RWPE2 (cell line): ENCODE measurements at regions not wholly inside any gene's neighbourhood (a gene's known extent, or its start where the extent isn't known, plus 50 kb on each side); places are given as distances from the start of the nearest gene placed in this dataset.

Experiments used
- ATAC-seq: fragments of 200-7000 bp; cut with Tn5 transposase; 3 replicates; pipeline ENCODE4 v1.9.1; 2021; ENCODE audit warnings: low read depth
- DNase-seq: peaks from one replicate; pipeline ENCODE4 v3.0.0-alpha.2; 2020; ENCODE audit warnings: low spot score
- H3K27ac ChIP-seq: fragments of 450-650 bp; 2 replicates; pipeline ENCODE4 v1.5.1; 2017; ENCODE audit warnings: mild to moderate bottlenecking; ENCODE audit not compliant: poor library complexity, severe bottlenecking
- H3K27me3 ChIP-seq: fragments of 250-450 bp; sonication (Bioruptor Pico); 2 replicates; pipeline ENCODE4 v1.5.1; 2021; ENCODE audit warnings: mild to moderate bottlenecking, moderate library complexity; ENCODE audit not compliant: insufficient read depth, poor library complexity, severe bottlenecking
- H3K36me3 ChIP-seq: fragments of 250-450 bp; sonication (Bioruptor Pico); 2 replicates; pipeline ENCODE4 v1.5.1; 2020; ENCODE audit warnings: low read depth, mild to moderate bottlenecking, moderate library complexity
- H3K4me1 ChIP-seq: fragments of 250-450 bp; sonication (Bioruptor Pico); 2 replicates; pipeline ENCODE4 v1.5.1; 2021; ENCODE audit warnings: mild to moderate bottlenecking, moderate library complexity; ENCODE audit not compliant: insufficient read depth, poor library complexity, severe bottlenecking
- H3K4me3 ChIP-seq: fragments of 250-450 bp; sonication (Bioruptor Pico); 2 replicates; pipeline ENCODE4 v1.5.1; 2021; ENCODE audit warnings: mild to moderate bottlenecking, moderate library complexity; ENCODE audit not compliant: severe bottlenecking
- H3K9me3 ChIP-seq: fragments of 250-450 bp; sonication (Bioruptor Pico); 2 replicates; pipeline ENCODE4 v1.5.1; 2021; ENCODE audit warnings: mild to moderate bottlenecking, moderate library complexity; ENCODE audit not compliant: severe bottlenecking
- CTCF ChIP-seq: fragments of 450-650 bp; IDR thresholded peaks from one replicate; pipeline ENCODE4 v1.5.1; 2017; ENCODE audit warnings: mild to moderate bottlenecking, moderate library complexity; ENCODE audit not compliant: poor library complexity, severe bottlenecking

DNA sequence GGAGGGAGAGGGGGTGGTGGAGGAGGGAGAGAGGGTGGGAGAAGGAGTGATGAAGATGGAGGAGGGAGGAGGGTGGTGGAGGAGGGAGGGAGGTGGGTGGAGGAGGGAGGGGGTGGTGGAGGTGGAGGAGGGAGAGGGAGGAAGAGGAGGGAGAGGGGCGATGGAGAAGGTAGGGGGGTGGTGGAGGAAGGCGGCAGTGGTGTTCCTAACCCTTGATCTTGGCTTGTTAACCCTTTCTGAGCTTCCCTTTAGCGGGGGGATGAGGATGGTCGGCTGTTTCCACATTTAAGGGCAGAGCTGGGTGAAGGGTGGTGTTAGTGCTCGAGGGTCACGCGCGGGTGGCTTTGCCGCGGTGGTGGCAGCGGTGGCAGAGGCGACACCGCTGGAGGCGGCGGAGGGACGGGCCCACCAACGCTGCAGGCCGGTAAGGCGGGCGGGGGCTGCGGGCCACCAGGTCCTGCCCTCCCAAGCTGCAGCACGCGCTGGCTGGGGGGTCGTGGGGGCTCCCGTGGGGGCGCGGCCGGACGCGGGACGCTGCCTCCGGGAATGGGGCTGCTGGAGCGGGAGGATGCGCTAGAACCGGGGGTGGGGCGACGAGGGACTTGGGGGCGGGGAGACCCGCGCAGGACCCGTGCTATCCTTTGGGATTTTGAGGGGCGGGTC is 156.3 kb downstream of the PTPN11 start:
- Histone ChIP-seq H3K27me3 (peaks cover 28% of the 10 kb centered on the region), H3K9me3 (no peaks in the 10 kb centered on the region), H3K4me3 (no peak overlapping the region), H3K36me3 (no peaks in the 10 kb centered on the region), H3K4me1 (no peaks in the 10 kb centered on the region), H3K27ac (no peak overlapping the region)
- ATAC-seq (no peak), DNase-seq (no peak)
- no peak for TF ChIP-seq CTCF

DNA sequence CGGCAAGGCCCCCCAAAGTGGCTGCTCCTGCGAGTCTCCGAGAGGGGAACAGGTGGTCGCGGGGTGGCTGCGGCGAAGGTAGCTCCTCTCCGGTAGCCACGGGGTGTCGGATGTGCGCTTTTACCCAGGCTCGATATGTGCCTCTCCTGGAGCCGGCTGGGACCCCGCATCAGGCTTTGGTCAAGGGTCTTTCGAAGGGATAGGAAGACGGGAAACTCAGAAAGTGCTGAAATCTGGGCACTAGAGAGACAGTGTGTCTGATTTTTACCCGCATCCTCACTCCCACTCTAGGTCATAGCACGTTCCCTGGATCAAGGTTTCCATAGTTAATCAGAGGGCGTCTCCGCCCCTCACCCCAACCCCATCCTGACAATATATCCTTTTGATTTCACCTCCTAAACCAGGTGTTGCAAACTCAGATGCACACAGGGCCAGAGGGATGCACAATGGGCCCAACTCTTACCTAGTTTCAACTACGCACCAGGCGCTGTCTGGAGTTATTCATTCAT is 156.9 kb downstream of the PTPN11 start:
- no peak for DNase-seq
- no peaks in the 10 kb centered on the region for H3K4me1 ChIP-seq
- H3K9me3 ChIP-seq = no peaks in the 10 kb centered on the region
- ATAC-seq = no peak
- peaks cover 28% of the 10 kb centered on the region for H3K27me3 ChIP-seq
- H3K4me3 ChIP-seq = no peak overlapping the region
- no peaks in the 10 kb centered on the region for H3K36me3 ChIP-seq
- no peak overlapping the region for H3K27ac ChIP-seq
- no peak for TF ChIP-seq CTCF

GRCh38 chr12:112577473-112578329 is 159.0 kb downstream of the PTPN11 start:
- Histone ChIP-seq H3K4me1 (no peaks in the 10 kb centered on the region), H3K36me3 (no peaks in the 10 kb centered on the region), H3K27me3 (peaks cover 21% of the 10 kb centered on the region), H3K4me3 (no peak overlapping the region), H3K9me3 (no peaks in the 10 kb centered on the region), H3K27ac (no peak overlapping the region)
- ATAC-seq (no peak), DNase-seq (no peak)
- no peak for TF ChIP-seq CTCF

DNA sequence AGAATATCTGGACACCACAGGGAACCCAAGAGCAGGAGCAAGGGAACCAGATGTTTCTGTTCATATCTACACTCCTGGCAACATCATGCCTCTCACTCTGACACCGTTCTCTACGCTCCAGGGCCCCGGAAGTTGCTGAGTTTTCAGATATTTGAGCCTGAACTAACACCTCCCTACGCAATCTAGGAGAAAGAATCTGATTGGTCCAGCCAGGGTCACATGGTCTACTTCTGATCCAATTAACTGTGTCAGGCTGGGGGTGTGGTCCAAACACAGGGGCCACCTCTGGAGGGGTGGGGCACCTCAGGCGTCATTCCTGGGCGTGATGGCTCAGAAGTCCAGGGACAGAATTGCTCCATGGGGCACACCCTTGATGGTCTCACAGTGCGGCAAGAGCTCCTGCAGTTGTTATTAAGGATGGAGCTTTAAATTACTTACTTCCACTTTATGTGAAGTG is 165.5 kb downstream of the PTPN11 start:
- DNase-seq (no peak), ATAC-seq (no peak)
- H3K4me3 ChIP-seq = no peak overlapping the region
- H3K9me3 ChIP-seq = no peaks in the 10 kb centered on the region
- no peaks in the 10 kb centered on the region for H3K27me3 ChIP-seq
- no peak for TF ChIP-seq CTCF
- H3K27ac ChIP-seq = no peak overlapping the region
- H3K36me3 ChIP-seq = no peaks in the 10 kb centered on the region
- no peaks in the 10 kb centered on the region for H3K4me1 ChIP-seq
